IMR-90 (cell line): ENCODE measurements at regions not wholly inside any gene's neighbourhood (a gene's known extent, or its start where the extent isn't known, plus 50 kb on each side); places are given as distances from the start of the nearest gene placed in this dataset.
A peak's percentile ranks its signal among the peaks of the same experiment; 100 is the strongest.

Source experiments
- ATAC-seq: fragments of 200-7000 bp; cut with Tn5 transposase; 2 replicates; pipeline ENCODE4 v1.9.1; 2020; ENCODE audit warnings: low read depth, mild to moderate bottlenecking, moderate library complexity
- BruUV-seq: library from RNA; stranded (reverse); fragments of 400-500 nt; replicated peaks from 2 replicates; lab custom pipeline; 2021; lab: Mats Ljungman, UMichigan
- CTCF ChIA-PET: fragments of 300-600 bp; formaldehyde crosslinking; extraction: SDS; loops from one replicate; lab custom pipeline; 2021; ENCODE audit warnings: antibody characterized with exemption; lab: Yijun Ruan, JAX
- POLR2A ChIA-PET: fragments of 300-600 bp; sonication (Branson Sonifier 250); formaldehyde crosslinking; loops from one replicate; lab custom pipeline; 2022; ENCODE audit warnings: antibody characterized with exemption; ENCODE audit not compliant: unreplicated experiment; lab: Charles Lee
- DNase-seq: peaks from one replicate; pipeline ENCODE4 v3.0.0; 2013
- H2AFZ ChIP-seq: replicated peaks from 2 replicates; pipeline ENCODE3; 2013; ENCODE audit warnings: low read length, mild to moderate bottlenecking; ENCODE audit not compliant: poor library complexity
- H2AK5ac ChIP-seq: 2 replicates; pipeline ENCODE4 v1.6.1; 2013; ENCODE audit warnings: low read depth, low read length, inconsistent platforms
- H2AK9ac ChIP-seq: replicated peaks from 2 replicates; pipeline ENCODE3; 2013; ENCODE audit warnings: mild to moderate bottlenecking, low read depth, low read length, moderate library complexity; ENCODE audit not compliant: poor library complexity
- H2BK120ac ChIP-seq: 2 replicates; pipeline ENCODE4 v1.6.1; 2013; ENCODE audit warnings: low read depth, low read length, inconsistent platforms
- H2BK15ac ChIP-seq: 3 replicates; pipeline ENCODE4 v1.6.1; 2013; ENCODE audit warnings: low read depth, low read length, inconsistent platforms
- H2BK20ac ChIP-seq: 2 replicates; pipeline ENCODE4 v1.6.1; 2013; ENCODE audit warnings: low read depth, mild to moderate bottlenecking, inconsistent platforms, low read length, moderate library complexity
- H2BK5ac ChIP-seq: 2 replicates; pipeline ENCODE4 v1.6.1; 2013; ENCODE audit warnings: mild to moderate bottlenecking, low read depth, low read length, inconsistent platforms; ENCODE audit not compliant: poor library complexity, severe bottlenecking
- H3K14ac ChIP-seq: replicated peaks from 2 replicates; pipeline ENCODE4 v1.6.1; 2013; ENCODE audit warnings: low read depth, low read length, inconsistent platforms
- H3K18ac ChIP-seq: 2 replicates; pipeline ENCODE4 v1.6.1; 2013; ENCODE audit warnings: low read depth, low read length, control low read depth
- H3K23ac ChIP-seq: 2 replicates; pipeline ENCODE4 v1.6.1; 2013; ENCODE audit warnings: low read depth, low read length, inconsistent platforms
- H3K27ac ChIP-seq: 2 replicates; pipeline ENCODE4 v1.5.1; 2013; ENCODE audit warnings: mild to moderate bottlenecking, control low read depth, low read length; ENCODE audit not compliant: insufficient read depth
- H3K27me3 ChIP-seq: 2 replicates; pipeline ENCODE4 v1.6.1; 2013; ENCODE audit warnings: low read length; ENCODE audit not compliant: control insufficient read depth, insufficient read depth
- H3K36me3 ChIP-seq: 2 replicates; pipeline ENCODE4 v1.6.1; 2013; ENCODE audit warnings: low read length, mixed read lengths; ENCODE audit not compliant: control insufficient read depth, insufficient read depth
- H3K4ac ChIP-seq: 2 replicates; pipeline ENCODE4 v1.6.1; 2013; ENCODE audit warnings: low read depth, low read length, inconsistent platforms
- H3K4me1 ChIP-seq: 2 replicates; pipeline ENCODE4 v1.6.1; 2013; ENCODE audit warnings: low read length, mixed read lengths; ENCODE audit not compliant: control insufficient read depth, insufficient read depth
- H3K4me2 ChIP-seq: 2 replicates; pipeline ENCODE4 v1.6.1; 2013; ENCODE audit warnings: low read depth, mild to moderate bottlenecking, control low read depth, low read length, moderate library complexity
- H3K4me3 ChIP-seq: 2 replicates; pipeline ENCODE4 v1.5.1; 2013; ENCODE audit warnings: low read depth, mild to moderate bottlenecking, control low read depth, low read length, moderate library complexity; ENCODE audit not compliant: insufficient read depth
- H3K56ac ChIP-seq: 2 replicates; pipeline ENCODE4 v1.6.1; 2013; ENCODE audit warnings: low read length, inconsistent platforms; ENCODE audit not compliant: insufficient read depth; ENCODE audit errors: extremely low read depth
- H3K79me1 ChIP-seq, 2 experiments: 2 replicates each; pipeline ENCODE4 v1.6.1; 2013; ENCODE audit warnings: low read length in 2 of 2, inconsistent platforms in 1 of 2, low read depth in 1 of 2
- H3K9ac ChIP-seq: 2 replicates; pipeline ENCODE4 v1.6.1; 2013; ENCODE audit warnings: low read depth, low read length, control low read depth
- H3K9me1 ChIP-seq: 2 replicates; pipeline ENCODE4 v1.6.1; 2013; ENCODE audit warnings: low read length, inconsistent platforms; ENCODE audit not compliant: insufficient read depth
- H3K9me3 ChIP-seq: 2 replicates; pipeline ENCODE4 v1.6.1; 2013; ENCODE audit warnings: low read length; ENCODE audit not compliant: control insufficient read depth, insufficient read depth
- H4K20me1 ChIP-seq: 2 replicates; pipeline ENCODE4 v1.6.1; 2013; ENCODE audit warnings: low read length, inconsistent platforms; ENCODE audit not compliant: insufficient read depth
- H4K5ac ChIP-seq: 2 replicates; pipeline ENCODE4 v1.6.1; 2013; ENCODE audit warnings: mild to moderate bottlenecking, low read depth, low read length, control low read depth
- H4K8ac ChIP-seq, 2 experiments: 2 replicates each; pipeline ENCODE4 v1.6.1; 2013; ENCODE audit warnings: low read depth in 2 of 2, low read length in 2 of 2, control low read depth in 1 of 2, inconsistent platforms in 1 of 2
- H4K91ac ChIP-seq: 2 replicates; pipeline ENCODE4 v1.6.1; 2013; ENCODE audit warnings: low read depth, low read length, inconsistent platforms; ENCODE audit not compliant: insufficient read depth
- CHD1 ChIP-seq: IDR thresholded peaks from 2 replicates; pipeline ENCODE4 v1.6.1; 2012; ENCODE audit warnings: low read depth, low read length, improper control_type of control experiment
- CTCF ChIP-seq: conservative IDR thresholded peaks from 2 replicates; pipeline ENCODE4 v1.5.1; 2012; ENCODE audit warnings: mild to moderate bottlenecking, low read depth, low read length, improper control_type of control experiment
- ELK1 ChIP-seq: fragments of 150-350 bp; IDR thresholded peaks from 2 replicates; pipeline ENCODE4 v1.6.1; 2016; ENCODE audit warnings: low read depth, mild to moderate bottlenecking, low read length, moderate library complexity, borderline replicate concordance
- FOS ChIP-seq: fragments of 150-350 bp; IDR thresholded peaks from 2 replicates; pipeline ENCODE4 v1.6.1; 2016; ENCODE audit warnings: low read depth, low read length
- MAFK ChIP-seq: IDR thresholded peaks from 2 replicates; pipeline ENCODE4 v1.6.1; 2012; ENCODE audit warnings: low read depth, low read length, improper control_type of control experiment
- MAZ ChIP-seq: IDR thresholded peaks from 2 replicates; pipeline ENCODE4 v1.6.1; 2012; ENCODE audit warnings: low read depth, mild to moderate bottlenecking, low read length, improper control_type of control experiment, moderate library complexity, borderline replicate concordance
- POLR2A ChIP-seq: IDR thresholded peaks from 2 replicates; pipeline ENCODE4 v1.6.1; 2012; ENCODE audit warnings: mild to moderate bottlenecking, low read depth, low read length
- RAD21 ChIP-seq: IDR thresholded peaks from 2 replicates; pipeline ENCODE4 v1.6.1; 2012; ENCODE audit warnings: low read length, improper control_type of control experiment
- RCOR1 ChIP-seq: IDR thresholded peaks from 2 replicates; pipeline ENCODE4 v1.6.1; 2012; ENCODE audit warnings: mild to moderate bottlenecking, low read length, improper control_type of control experiment; ENCODE audit not compliant: insufficient replicate concordance
- RFX5 ChIP-seq: IDR thresholded peaks from 2 replicates; pipeline ENCODE4 v1.8.0; 2012; ENCODE audit warnings: low read depth, mild to moderate bottlenecking, low read length, moderate library complexity
- USF2 ChIP-seq: fragments of 150-350 bp; IDR thresholded peaks from 2 replicates; pipeline ENCODE4 v1.6.1; 2017; ENCODE audit warnings: mild to moderate bottlenecking, antibody characterized with exemption, low read length, low read depth
- WGBS, 2 experiments: methylation state at CpG; one replicate each; pipeline versions ENCODE4 v1.1.5 to v1.1.7; 2013; ENCODE audit warnings: missing lambda C conversion rate in 2 of 2; ENCODE audit not compliant: insufficient read length in 1 of 2; ENCODE audit errors: extremely low coverage in 2 of 2; 5-methylcytosine and 5-hydroxymethylcytosine counted together
- dilution Hi-C: fragments of 300-500 bp; cut with HindIII; formaldehyde crosslinking; loops from one replicate; pipeline ENCODE4 v1.14.3; 2018; ENCODE audit warnings: low sequenced_read_pairs; ENCODE audit not compliant: unreplicated experiment
- in situ Hi-C: fragments of 300-500 bp; cut with MboI; formaldehyde crosslinking; loops from 3 replicates; pipeline ENCODE4 v1.14.3; 2019; ENCODE audit warnings: low sequenced_read_pairs, inconsistent platforms, mixed read lengths
- intact Hi-C: fragments of 100-400 bp; cut with micrococcal nuclease; formaldehyde crosslinking; loops from 2 replicates; pipeline ENCODE4 v1.10.0; 2022

GRCh38 chr11:103633068-103633788 is 403.2 kb upstream of the DDI1 start (continued):
- TF ChIP-seq CHD1, result no peak

- peak overlapping the region; percentile 99 for H2BK20ac ChIP-seq
- peak overlapping the region; percentile 49; the same call in 1 of the 2 replicates for H4K5ac ChIP-seq
- H3K4me2 ChIP-seq, result no peak overlapping the region
- peak overlapping the region; percentile 96 for H3K14ac ChIP-seq
- no peaks in the 10 kb centered on the region for H4K20me1 ChIP-seq
- H3K4ac ChIP-seq, result peak overlapping the region; percentile 93
- CTCF ChIA-PET, result no interaction called here
- no peaks in the 10 kb centered on the region for H3K79me1 ChIP-seq
- no peak overlapping the region for H3K27ac ChIP-seq
- dilution Hi-C loops (no loop called here), in situ Hi-C loops (no loop called here), intact Hi-C loops (no loop called here)
- DNase-seq, result no peak
- no peak for ATAC-seq
- H2AFZ ChIP-seq, result peak overlapping the region; percentile 81
- H2BK15ac ChIP-seq, result peak overlapping the region; percentile 82; the same call in 2 of the 3 replicates
- no peak overlapping the region for H3K9ac ChIP-seq
- WGBS, 2 experiments, result 92% methylated on average over 1 of the region's 3 CpGs; no CpG with 5 or more reads in 1 of the 2 experiments
- peak overlapping the region; percentile 54 for H2BK5ac ChIP-seq
- peak overlapping the region; percentile 5 to 93; a peak in 3 of 4 replicates for H4K8ac ChIP-seq
- H3K23ac ChIP-seq, result peak overlapping the region; percentile 98
- 0 out of 2 replicates have a peak overlapping the region, but pooled peaks have one; percentile 45 for H3K56ac ChIP-seq
- H3K27me3 ChIP-seq, result no peaks in the 10 kb centered on the region
- no peak overlapping the region for H2AK9ac ChIP-seq
- POLR2A ChIA-PET, result no interaction called here
- H3K4me3 ChIP-seq, result no peak overlapping the region
- H3K4me1 ChIP-seq, result peaks cover 9% of the 10 kb centered on the region; the same call in 1 of the 2 replicates
- BruUV-seq, result no TSS peak
- peak overlapping the region; percentile 93 for H4K91ac ChIP-seq
- peak overlapping the region; percentile 98 for H2BK120ac ChIP-seq
- peak overlapping the region; percentile 82; the same call in 1 of the 2 replicates for H3K18ac ChIP-seq
- H3K9me1 ChIP-seq, result peaks cover 6% of the 10 kb centered on the region
- H3K36me3 ChIP-seq, result no peaks in the 10 kb centered on the region
- H2AK5ac ChIP-seq, result peak overlapping the region; percentile 82; the same call in 1 of the 2 replicates
- no peaks in the 10 kb centered on the region for H3K9me3 ChIP-seq
- TF ChIP-seq CHD1, result no peak
- no peak for TF ChIP-seq MAZ
- no peak for TF ChIP-seq ELK1
- TF ChIP-seq CTCF, result no peak
- TF ChIP-seq RFX5, result no peak
- no peak for TF ChIP-seq RAD21
- TF ChIP-seq USF2, result no peak
- no peak for TF ChIP-seq RCOR1
- no peak for TF ChIP-seq FOS
- no peak for TF ChIP-seq MAFK
- TF ChIP-seq POLR2A, result no peak
Measured at GRCh38 chr11:103633819-103634590, 402.4 kb upstream of the DDI1 start.
